GM18498 (cell line): ENCODE measurements at regions not wholly inside any gene's neighbourhood (a gene's known extent, or its start where the extent isn't known, plus 50 kb on each side); places are given as distances from the start of the nearest gene placed in this dataset.
"Not testable (repeated sequence)": the region's sequence is repeated elsewhere in the genome, so short reads cannot be mapped to it uniquely, and the experiment has no call there.

ENCODE experiments used
- ATAC-seq: cut with Tn5 transposase; IDR thresholded peaks from one replicate; pipeline ENCODE4 v1.9.1; 2021; ENCODE audit warnings: mild to moderate bottlenecking, moderate library complexity; ENCODE audit not compliant: unreplicated experiment

DNA sequence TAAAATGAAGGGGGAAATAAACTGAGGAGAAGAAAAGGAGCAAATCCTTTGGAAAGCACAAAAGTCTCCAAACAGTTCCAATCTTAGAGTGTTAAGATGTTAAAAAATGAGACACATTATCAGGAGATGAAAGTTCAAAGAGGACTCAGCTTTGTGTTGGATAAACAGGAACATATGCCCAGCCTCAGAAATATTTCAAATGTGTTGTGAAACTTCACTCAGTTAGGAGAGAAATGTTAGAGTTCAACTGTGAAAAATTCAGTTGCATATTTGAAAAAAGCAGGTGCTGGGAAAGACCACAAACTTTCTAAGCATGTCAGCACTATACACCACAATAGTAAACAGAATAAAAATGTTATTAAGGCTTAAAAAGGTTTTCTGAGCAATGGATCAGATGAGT, 136.8 kb upstream of the PRKD1 start:
- ATAC-seq: no peak

DNA sequence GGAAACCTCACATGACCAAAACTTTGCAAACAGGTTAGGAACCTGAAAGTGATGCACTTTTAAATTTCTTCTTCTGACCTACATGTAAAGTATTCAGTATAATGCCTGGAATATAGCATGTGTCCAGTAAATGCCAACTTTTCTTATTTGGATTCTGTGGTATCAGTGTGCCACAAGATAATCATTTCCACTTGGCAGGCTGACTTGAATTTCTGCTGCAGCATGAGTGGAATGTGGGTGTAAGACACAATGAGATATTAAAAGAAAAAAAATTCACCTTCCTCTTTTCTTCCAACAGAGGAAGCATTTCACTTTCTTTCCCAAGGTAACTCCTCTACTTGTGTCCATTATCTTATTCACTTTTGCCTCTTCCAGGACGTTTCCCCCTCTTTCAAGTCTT, 141.9 kb upstream of the PRKD1 start:
- ATAC-seq: no peak

DNA sequence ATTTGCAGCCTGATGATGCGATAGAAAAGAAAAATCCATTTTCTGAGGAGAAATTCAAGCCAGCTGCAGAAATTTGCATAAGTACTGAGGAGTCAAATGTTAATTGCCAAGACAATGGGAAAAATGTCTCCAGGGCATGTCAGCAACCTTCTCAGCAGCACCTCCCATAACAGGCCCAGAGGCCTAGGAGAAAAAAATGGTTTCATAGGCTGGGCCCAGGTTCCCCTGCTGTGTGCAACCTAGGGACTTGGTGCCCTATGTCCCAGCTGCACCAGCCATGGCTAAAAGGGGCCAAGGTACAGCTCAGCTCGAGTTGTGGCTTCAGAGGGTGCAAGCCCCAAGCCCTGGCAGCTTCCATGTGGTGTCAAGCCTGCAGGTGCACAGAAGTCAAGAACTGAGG, 144.8 kb upstream of the PRKD1 start:
- not testable (repeated sequence) for ATAC-seq

- ATAC-seq: no peak
These were observed 150.3 kb upstream of the PRKD1 start for GRCh38 chr14:30077946-30078345.

- no peak for ATAC-seq
These were observed 151.3 kb upstream of the PRKD1 start for GRCh38 chr14:30078811-30079402.

DNA sequence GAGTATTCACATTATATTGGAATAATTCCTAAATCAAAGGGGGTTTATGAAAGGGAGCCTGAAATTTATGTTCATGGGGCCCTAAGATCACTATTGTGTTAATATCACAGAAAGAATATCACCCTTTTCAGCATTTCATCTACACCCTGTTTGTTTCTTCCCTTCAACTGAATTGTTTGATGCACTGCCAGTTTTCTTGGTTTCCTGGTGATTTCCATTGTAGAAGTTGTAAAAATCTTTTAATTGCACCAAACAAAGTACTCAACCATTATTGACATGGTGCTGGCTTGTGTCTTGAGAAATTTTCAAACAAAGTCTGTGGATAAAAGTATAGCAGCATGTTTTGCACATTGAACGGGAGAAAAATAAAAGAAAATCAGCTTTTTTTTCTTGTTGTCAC, 154.8 kb upstream of the PRKD1 start:
- no peak for ATAC-seq

- no peak for ATAC-seq
These were observed 157.2 kb upstream of the PRKD1 start for GRCh38 chr14:30084811-30085210.

DNA sequence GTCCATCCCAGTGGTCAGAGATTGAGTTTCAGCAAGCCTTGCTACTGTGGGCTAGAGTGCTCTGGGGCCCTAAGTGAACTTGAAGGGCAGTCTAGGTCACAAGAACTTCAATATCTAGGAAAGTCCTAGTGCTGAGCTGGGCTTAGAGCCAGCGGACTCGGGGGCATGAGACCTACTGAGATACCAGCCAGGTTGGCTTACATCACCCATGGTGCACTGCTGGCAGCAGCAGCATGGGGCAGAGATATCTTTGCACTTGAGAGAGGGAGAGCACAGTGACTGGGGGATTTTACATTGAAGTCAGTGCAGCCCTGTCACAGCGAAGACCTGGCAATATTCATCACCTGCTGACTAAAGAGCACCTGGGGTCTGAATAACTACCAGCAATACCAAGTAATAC, 158.3 kb upstream of the PRKD1 start:
- no peak for ATAC-seq

GRCh38 chr14:30088620-30089019, 161.0 kb upstream of the PRKD1 start:
- no peak for ATAC-seq

DNA sequence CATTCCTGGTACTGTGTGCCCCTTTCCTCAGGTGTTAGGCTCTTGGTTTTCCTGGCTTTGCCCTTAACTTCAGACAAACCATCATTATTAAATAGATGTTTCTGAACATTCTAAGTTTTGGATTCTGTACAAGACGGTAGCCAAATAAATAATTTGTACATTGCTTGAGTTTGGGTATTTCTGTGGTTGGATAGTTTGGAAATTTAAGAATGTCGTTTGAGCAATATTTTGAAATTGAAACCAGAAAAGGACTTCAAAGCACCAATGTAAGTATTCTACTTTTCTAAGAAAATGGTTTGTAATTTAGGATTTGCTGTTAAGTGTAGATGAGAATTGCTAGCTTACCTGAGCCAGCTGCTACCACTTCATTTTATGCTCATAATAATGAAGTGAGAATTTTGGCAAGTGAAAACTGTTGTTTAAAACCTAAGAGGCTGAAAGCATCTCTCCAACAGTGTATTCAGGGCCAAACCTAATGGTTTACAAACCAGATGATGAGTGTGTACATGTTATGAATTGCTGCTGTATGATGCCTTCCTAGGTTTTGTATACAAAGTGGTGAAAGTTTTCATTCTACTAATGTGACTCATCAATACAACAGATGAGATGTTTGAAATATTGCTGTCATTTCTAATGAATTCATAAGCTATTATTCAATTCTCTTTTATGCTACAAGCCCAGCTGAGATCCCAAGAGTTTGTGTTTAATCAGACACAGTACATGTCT, 181.5 kb upstream of the PRKD1 start:
- ATAC-seq: no peak

GRCh38 chr14:30114051-30114450, 186.4 kb upstream of the PRKD1 start:
- ATAC-seq: no peak

DNA sequence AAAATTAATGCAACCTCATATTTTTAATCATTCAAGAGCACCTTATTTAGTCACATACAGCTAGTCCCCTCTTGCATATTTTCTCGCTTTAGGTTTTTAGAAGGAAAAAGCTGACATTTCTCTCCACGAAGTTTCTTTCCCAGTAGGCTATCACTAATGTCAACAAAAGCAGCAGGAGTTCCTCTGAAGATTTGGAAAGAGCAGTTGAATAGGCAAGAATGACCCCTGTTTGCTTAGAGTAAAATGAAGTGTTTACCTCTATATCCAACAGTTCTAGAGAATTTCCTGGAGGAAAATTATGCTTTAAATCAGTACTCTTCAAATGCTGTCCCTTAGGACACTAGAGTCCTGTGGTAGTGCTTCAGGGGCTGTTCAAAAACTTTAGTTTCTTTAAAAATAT, 188.1 kb upstream of the PRKD1 start:
- ATAC-seq: no peak

DNA sequence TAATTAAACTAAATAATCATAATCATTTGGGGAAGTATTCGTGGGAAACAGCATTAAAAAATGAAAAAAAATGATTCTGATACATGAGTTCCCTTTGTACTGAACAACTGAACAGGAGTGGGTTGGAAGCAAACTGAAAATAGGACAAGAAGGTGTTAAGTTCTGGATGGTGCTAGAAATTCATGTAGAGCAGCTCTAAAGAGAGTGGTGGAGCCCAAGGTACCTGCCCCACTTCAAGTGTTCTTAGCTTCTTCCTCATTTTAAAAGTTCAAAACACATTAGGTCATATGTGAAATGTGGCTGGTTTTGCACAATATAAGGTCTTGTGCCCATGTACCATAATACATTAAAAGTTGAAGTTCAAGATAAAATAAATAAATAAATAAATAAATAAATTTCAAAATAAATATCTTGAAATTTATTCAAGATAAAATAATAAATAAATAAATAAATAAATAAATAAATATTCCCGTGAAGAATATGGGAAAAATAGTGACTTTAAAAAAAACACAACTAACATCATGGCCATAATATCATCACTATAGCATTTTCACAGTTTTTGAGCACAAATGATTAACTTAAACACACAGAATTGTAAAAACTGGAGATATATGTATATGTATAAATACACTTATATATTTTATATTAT, 191.5 kb upstream of the PRKD1 start:
- no peak for ATAC-seq

DNA sequence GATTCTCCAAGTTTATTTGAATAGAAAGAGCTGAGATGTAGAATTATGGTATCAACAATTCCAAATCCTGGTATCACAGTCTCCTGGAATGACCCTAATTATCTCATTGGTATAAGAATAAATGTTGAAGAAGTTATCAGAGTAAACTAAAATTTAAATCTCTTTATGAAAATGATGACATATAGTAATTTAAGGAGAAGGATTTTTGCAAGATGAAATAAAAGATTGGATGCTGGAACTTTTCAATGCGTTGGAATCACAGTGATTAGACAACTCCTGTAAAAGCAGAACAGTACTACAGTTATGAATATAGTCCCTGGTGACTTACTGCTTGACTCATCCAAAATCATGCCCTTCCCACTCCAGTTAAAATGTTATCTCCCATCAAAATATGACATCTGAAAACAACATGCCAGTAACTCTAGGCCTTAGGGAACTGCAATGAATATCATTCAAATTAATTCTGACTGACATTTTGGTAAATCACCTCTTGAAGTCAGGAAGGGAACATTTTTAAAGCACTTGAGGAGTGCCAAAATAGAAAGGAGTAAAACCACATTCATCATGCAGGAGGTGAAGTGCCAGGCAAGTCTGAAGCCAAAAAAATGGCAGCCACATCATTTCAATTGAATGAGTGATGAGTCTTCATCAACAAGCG, 197.8 kb upstream of the PRKD1 start:
- ATAC-seq: no peak

- ATAC-seq: no peak
These were observed 202.2 kb upstream of the PRKD1 start for GRCh38 chr14:30129807-30130206.

DNA sequence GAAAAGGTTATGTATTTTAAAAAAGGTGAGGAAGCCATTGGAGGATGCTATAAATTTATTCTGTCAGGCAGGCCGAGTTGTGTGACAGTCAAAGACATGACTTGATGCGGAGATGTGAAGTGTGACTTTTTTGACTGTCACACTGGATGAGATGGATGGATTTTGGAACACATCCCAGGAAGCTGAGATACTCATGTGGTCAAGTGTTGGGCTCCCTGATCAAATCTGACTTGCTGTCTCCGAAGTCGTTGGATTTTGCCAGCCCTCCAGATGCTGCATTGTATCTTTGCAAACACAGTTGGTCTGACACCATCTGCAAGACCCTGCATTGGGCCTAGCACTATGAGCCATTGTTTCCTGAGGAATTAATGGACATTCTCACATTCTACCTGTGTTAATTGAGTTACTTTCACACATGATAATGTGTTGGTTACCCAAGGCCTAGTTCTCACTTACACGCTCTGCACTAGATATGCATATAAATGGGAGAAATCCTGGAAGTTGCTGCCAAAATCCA, 204.0 kb upstream of the PRKD1 start:
- no peak for ATAC-seq

- no peak for ATAC-seq
These were observed 204.5 kb upstream of the PRKD1 start for GRCh38 chr14:30132196-30132595.

DNA sequence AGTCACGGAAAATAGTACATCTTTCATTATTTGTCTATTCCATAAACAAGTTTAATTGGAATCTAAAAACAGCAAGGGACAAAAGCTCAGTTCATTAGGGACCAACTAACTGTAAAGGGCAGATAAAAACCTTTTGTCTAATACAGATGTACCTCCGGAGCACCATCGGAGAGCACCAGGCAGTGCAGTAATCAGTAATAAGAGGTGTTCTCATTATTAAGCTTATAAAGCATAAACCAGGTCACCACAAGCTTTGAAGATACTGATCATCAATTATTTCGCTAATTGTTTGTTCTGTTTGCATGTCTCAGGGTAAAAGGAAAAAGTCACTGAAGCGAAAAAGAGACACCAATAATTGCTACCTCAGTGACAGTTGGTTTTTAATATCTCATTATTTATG, 207.3 kb upstream of the PRKD1 start:
- no peak for ATAC-seq

- no peak for ATAC-seq
These were observed 210.9 kb upstream of the PRKD1 start for GRCh38 chr14:30138567-30138966.

DNA sequence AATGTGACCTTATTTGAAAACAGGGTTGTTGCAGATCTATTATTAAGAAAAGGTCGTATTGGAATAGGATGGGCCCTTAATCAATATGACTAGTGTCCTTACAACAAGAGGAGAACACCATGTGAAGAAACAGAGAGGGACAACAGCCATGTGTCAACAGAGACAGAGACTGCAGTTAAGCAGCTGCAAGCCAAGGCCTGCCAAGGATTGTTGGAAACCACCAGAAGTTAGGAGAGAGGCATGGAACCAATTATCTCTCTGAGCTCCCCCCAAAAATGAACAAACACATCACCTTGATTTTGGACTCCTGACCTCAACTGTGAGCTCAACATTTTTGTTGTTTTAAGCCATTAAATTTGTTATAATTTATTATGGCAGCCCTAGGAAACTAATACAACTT, 214.6 kb upstream of the PRKD1 start:
- ATAC-seq: no peak

DNA sequence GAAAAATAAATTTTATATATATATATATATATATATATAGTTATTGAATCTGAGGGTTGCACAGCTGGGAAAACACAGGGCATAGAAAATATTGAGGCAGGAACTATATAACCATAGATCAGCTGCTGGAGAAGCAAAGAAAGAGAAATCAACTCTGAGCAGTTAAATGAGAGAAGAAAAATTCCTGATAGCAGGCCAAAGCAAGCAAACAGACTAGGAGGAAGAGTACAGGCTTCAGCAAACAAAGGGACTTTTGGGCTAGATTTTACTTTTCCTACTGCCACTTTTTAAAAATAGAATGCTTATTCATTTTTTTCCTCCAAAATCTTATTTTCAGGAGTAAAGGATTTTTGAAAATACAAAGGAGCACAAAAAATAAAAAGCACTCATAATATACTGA, 216.0 kb upstream of the PRKD1 start:
- no peak for ATAC-seq

DNA sequence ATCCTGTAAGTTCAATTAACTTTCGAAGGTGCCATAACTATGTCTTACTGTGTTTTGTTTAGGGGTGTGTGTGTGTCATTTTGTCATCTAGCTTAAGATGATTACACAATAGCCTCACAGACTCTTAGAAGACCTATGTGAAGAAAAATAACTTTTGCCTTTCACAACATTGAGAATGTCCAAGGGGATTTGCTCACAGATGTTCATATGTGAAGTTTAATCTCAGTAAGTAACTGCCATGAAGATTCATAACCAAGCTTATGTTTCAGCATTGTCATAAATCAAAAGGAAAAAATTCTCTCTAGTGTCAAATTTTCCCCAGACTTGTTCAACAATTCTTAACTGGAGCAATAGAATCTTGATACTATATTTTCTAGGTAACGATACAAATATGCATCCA, 226.1 kb upstream of the PRKD1 start:
- no peak for ATAC-seq
